ENCODE measurements at regions not wholly inside any gene's neighbourhood (a gene's known extent, or its start where the extent isn't known, plus 50 kb on each side); places are given as distances from the start of the nearest gene placed in this dataset.

DNA sequence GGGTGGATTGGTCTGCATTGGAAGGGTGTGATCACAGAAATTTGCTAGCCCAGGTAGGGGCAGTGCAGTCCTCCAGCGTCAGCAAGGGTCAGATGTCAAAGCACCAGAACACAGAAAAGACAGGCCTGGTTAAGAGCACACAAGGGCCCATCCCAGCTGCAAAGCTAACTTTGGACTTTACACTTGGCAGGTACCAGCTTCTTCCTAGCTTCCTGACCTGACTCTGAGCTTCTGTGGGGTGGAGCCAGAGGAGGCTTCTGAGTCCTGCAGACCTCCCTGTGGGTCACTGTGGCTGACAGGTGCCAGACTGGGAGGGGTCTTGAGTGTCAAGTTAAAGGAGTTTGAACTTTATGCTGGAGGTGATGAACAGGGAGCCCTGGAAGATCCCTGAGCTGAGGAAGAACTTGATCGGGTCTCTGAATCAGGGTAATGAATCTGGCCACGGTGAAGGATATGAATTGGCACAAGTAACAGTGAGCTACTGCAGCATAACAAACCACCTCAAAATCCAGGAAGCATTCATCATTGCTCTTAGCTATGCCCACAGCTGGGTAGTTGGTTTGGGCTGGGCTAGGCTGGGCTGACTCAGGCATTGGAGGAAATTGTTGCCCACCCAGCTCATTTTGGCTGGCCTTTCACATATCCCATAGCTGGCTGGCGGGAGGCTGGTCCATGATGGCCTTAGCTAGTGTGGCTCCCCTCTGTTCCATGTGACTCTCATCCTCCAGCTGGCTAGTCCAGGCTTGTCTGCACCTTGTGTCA, 63.4 kb downstream of the BARX1 start:
- TF ChIP-seq, protein P1, sequence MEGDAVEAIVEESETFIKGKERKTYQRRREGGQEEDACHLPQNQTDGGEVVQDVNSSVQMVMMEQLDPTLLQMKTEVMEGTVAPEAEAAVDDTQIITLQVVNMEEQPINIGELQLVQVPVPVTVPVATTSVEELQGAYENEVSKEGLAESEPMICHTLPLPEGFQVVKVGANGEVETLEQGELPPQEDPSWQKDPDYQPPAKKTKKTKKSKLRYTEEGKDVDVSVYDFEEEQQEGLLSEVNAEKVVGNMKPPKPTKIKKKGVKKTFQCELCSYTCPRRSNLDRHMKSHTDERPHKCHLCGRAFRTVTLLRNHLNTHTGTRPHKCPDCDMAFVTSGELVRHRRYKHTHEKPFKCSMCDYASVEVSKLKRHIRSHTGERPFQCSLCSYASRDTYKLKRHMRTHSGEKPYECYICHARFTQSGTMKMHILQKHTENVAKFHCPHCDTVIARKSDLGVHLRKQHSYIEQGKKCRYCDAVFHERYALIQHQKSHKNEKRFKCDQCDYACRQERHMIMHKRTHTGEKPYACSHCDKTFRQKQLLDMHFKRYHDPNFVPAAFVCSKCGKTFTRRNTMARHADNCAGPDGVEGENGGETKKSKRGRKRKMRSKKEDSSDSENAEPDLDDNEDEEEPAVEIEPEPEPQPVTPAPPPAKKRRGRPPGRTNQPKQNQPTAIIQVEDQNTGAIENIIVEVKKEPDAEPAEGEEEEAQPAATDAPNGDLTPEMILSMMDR (conservative IDR thresholded peaks at IDR 0.05) = no peak
- no peak for TF ChIP-seq ZFX (IDR thresholded peaks at IDR 0.05)

All from C4-2B (cell line).